SU-DHL-6 (cell line): ENCODE measurements at regions not wholly inside any gene's neighbourhood (a gene's known extent, or its start where the extent isn't known, plus 50 kb on each side); places are given as distances from the start of the nearest gene placed in this dataset.

Source experiments
- H2AFZ ChIP-seq: fragments of 200-600 bp; sonication (generic); 2 replicates; pipeline ENCODE4 v1.6.1; 2014; ENCODE audit warnings: low read depth, mild to moderate bottlenecking, moderate library complexity, mixed read lengths, antibody characterized with exemption, low read length; ENCODE audit not compliant: severe bottlenecking
- H3F3A ChIP-seq: fragments of 200-600 bp; shearing (Covaris generic); 2 replicates; pipeline ENCODE4 v1.6.0; 2016; ENCODE audit warnings: antibody characterized with exemption, mild to moderate bottlenecking; ENCODE audit not compliant: insufficient read depth
- H3K27ac ChIP-seq: fragments of 200-600 bp; sonication (generic); 2 replicates; pipeline ENCODE4 v1.5.1; 2016; ENCODE audit warnings: low read depth, mild to moderate bottlenecking, low read length, moderate library complexity, mixed read lengths
- H3K27me3 ChIP-seq: fragments of 200-600 bp; sonication (generic), shearing (Covaris generic); 2 replicates; pipeline ENCODE4 v1.6.0; 2014; ENCODE audit warnings: mild to moderate bottlenecking, low read length
- H3K36me3 ChIP-seq: fragments of 200-600 bp; sonication (generic); 2 replicates; pipeline ENCODE4 v1.6.1; 2014; ENCODE audit warnings: mild to moderate bottlenecking, low read length, mixed read lengths
- H3K4me2 ChIP-seq: fragments of 300-600, 200-600 bp; shearing (Covaris generic), sonication (generic); 2 replicates; pipeline ENCODE4 v1.6.0; 2014; ENCODE audit warnings: low read length, low read depth, mild to moderate bottlenecking; ENCODE audit not compliant: poor library complexity, severe bottlenecking
- H3K4me3 ChIP-seq: fragments of 200-600 bp; sonication (generic); 2 replicates; pipeline ENCODE4 v1.5.1; 2014; ENCODE audit warnings: antibody characterized with exemption, low read length, mild to moderate bottlenecking, mixed read lengths; ENCODE audit not compliant: insufficient read depth, poor library complexity, severe bottlenecking
- H3K79me2 ChIP-seq: fragments of 200-600 bp; sonication (generic); 2 replicates; pipeline ENCODE4 v1.6.1; 2014; ENCODE audit warnings: mild to moderate bottlenecking, low read length, moderate library complexity; ENCODE audit not compliant: insufficient read depth
- H3K9ac ChIP-seq: fragments of 200-600 bp; sonication (generic); 2 replicates; pipeline ENCODE4 v1.7.0; 2014; ENCODE audit warnings: mild to moderate bottlenecking, low read length
- H3K9me2 ChIP-seq: fragments of 200-600 bp; sonication (generic); replicated peaks from 2 replicates; pipeline ENCODE4 v1.6.1; 2014; ENCODE audit warnings: low read length; ENCODE audit not compliant: insufficient read depth
- H3K9me3 ChIP-seq: fragments of 200-600 bp; sonication (generic); 2 replicates; pipeline ENCODE4 v1.6.1; 2014; ENCODE audit warnings: low read length, mixed read lengths; ENCODE audit not compliant: insufficient read depth
- H4K20me1 ChIP-seq: fragments of 200-600 bp; sonication (generic); 2 replicates; pipeline ENCODE4 v1.6.1; 2014; ENCODE audit warnings: low read depth, mild to moderate bottlenecking, antibody characterized with exemption, low read length, moderate library complexity, mixed read lengths
- CTCF ChIP-seq: fragments of 200-600 bp; sonication (generic); IDR thresholded peaks from one replicate; pipeline ENCODE4 v1.5.1; 2017; ENCODE audit warnings: antibody characterized with exemption, mild to moderate bottlenecking, low read length, moderate library complexity; ENCODE audit not compliant: insufficient read depth, poor library complexity, severe bottlenecking
- EZH2phosphoT487 ChIP-seq: fragments of 200-600 bp; sonication (generic), shearing (Covaris generic); conservative IDR thresholded peaks from 2 replicates; pipeline ENCODE4 v1.6.1; 2018; ENCODE audit warnings: mild to moderate bottlenecking, antibody characterized with exemption, low read length, moderate library complexity, mixed read lengths

- no peaks in the 10 kb centered on the region for H3K79me2 ChIP-seq
- H2AFZ ChIP-seq, result no peak overlapping the region
- TF ChIP-seq EZH2phosphoT487 (no peak), CTCF (no peak)
- no peaks in the 10 kb centered on the region for H3K9me2 ChIP-seq
- H3K27me3 ChIP-seq, result no peaks in the 10 kb centered on the region
- no peak overlapping the region for H3K9ac ChIP-seq
- H3K4me2 ChIP-seq, result no peak overlapping the region
- no peak overlapping the region for H3K4me3 ChIP-seq
- peaks cover 9% of the 10 kb centered on the region; the same call in 1 of the 2 replicates for H3K9me3 ChIP-seq
- no peaks in the 10 kb centered on the region for H4K20me1 ChIP-seq
- H3K27ac ChIP-seq, result no peak overlapping the region
- no peaks in the 10 kb centered on the region for H3K36me3 ChIP-seq
- H3F3A ChIP-seq, result no peaks in the 10 kb centered on the region
These were observed 94.4 kb upstream of the RND3 start for GRCh38 chr2:150581717-150582472.

GRCh38 chr2:150578481-150578880 lies 91.0 kb upstream of the RND3 start:
- no peaks in the 10 kb centered on the region for H3K9me2 ChIP-seq

GRCh38 chr2:150575861-150576260 lies 88.4 kb upstream of the RND3 start:
- Histone ChIP-seq H2AFZ (no peak overlapping the region), H3F3A (no peaks in the 10 kb centered on the region), H4K20me1 (no peaks in the 10 kb centered on the region)

More at GRCh38 chr2:150578481-150578880, 91.0 kb upstream of the RND3 start:
- H3K4me3 ChIP-seq, result no peak overlapping the region
- no peaks in the 10 kb centered on the region for H3K79me2 ChIP-seq
- TF ChIP-seq EZH2phosphoT487, result no peak
- no peak for TF ChIP-seq CTCF
- no peak overlapping the region for H3K4me2 ChIP-seq
- no peaks in the 10 kb centered on the region for H3F3A ChIP-seq
- H3K36me3 ChIP-seq, result no peaks in the 10 kb centered on the region
- H4K20me1 ChIP-seq, result no peaks in the 10 kb centered on the region
- no peak overlapping the region for H3K27ac ChIP-seq
- H3K9me3 ChIP-seq, result peaks cover 9% of the 10 kb centered on the region; the same call in 1 of the 2 replicates
- H3K9ac ChIP-seq, result no peak overlapping the region
- no peaks in the 10 kb centered on the region for H3K27me3 ChIP-seq
- no peak overlapping the region for H2AFZ ChIP-seq

More at GRCh38 chr2:150575861-150576260, 88.4 kb upstream of the RND3 start:
- Histone ChIP-seq H3K4me2 (no peak overlapping the region), H3K9ac (no peak overlapping the region), H3K27ac (no peak overlapping the region), H3K9me2 (no peaks in the 10 kb centered on the region), H3K4me3 (no peak overlapping the region), H3K79me2 (no peaks in the 10 kb centered on the region), H3K27me3 (no peaks in the 10 kb centered on the region), H3K36me3 (no peaks in the 10 kb centered on the region), H3K9me3 (peaks cover 9% of the 10 kb centered on the region; the same call in 1 of the 2 replicates)
- TF ChIP-seq EZH2phosphoT487 (no peak), CTCF (no peak)
